ENCODE measurements at regions not wholly inside any gene's neighbourhood (a gene's known extent, or its start where the extent isn't known, plus 50 kb on each side); places are given as distances from the start of the nearest gene placed in this dataset.

- DNase-seq (ENCODE audit: low read depth in 1 of 2, low spot score in 2 of 2) = no peak
- Histone ChIP-seq H4K8ac (ENCODE audit: extremely low read depth, insufficient read depth, low read length) (no peak overlapping the region), H3K36me3 (ENCODE audit: control insufficient read depth in 2 of 4, insufficient read depth in 4 of 4, low read length in 3 of 4) (no peaks in the 10 kb centered on the region), H3K4me3 (ENCODE audit: extremely low read depth in 1 of 4, insufficient read depth in 2 of 4, low read depth in 3 of 4, low read length in 4 of 4) (no peak overlapping the region), H2AK5ac (ENCODE audit: low read depth, low read length) (no peak overlapping the region), H4K91ac (replicated peaks; ENCODE audit: insufficient read length, low read length) (no peak overlapping the region), H3K4me2 (ENCODE audit: insufficient read depth in 1 of 2, low read depth in 2 of 2, low read length in 2 of 2) (no peak overlapping the region), H2BK15ac (ENCODE audit: low read length) (no peak overlapping the region), H3K79me2 (ENCODE audit: control insufficient read depth in 1 of 2, insufficient read depth in 2 of 2, low read length in 2 of 2) (no peaks in the 10 kb centered on the region), H3K14ac (ENCODE audit: insufficient read length) (no peak overlapping the region), H2BK5ac (ENCODE audit: low read depth, low read length) (no peak overlapping the region), H2AFZ (ENCODE audit: low read length) (no peak overlapping the region), H3K27me3 (replicated peaks in 1 of 4; ENCODE audit: control insufficient read depth in 3 of 4, extremely low read depth in 1 of 4, insufficient read depth in 3 of 4, low read length in 3 of 4) (no peaks in the 10 kb centered on the region), H3K27ac (ENCODE audit: low read depth, low read length) (no peak overlapping the region), H4K20me1 (replicated peaks in 1 of 2; ENCODE audit: control insufficient read depth in 1 of 2, insufficient read depth in 2 of 2, low read length in 2 of 2) (no peaks in the 10 kb centered on the region), H4K5ac (ENCODE audit: insufficient read length, low read depth, low read length) (no peak overlapping the region), H3K23ac (ENCODE audit: insufficient read length) (no peak overlapping the region), H3K9ac (replicated peaks in 1 of 4; ENCODE audit: extremely low read depth in 1 of 4, low read depth in 3 of 4, low read length in 3 of 4) (no peak overlapping the region), H2BK20ac (ENCODE audit: low read length) (no peak overlapping the region), H2BK120ac (replicated peaks; ENCODE audit: low read depth, low read length) (no peak overlapping the region), H3K79me1 (ENCODE audit: low read depth, low read length) (no peaks in the 10 kb centered on the region), H3K23me2 (ENCODE audit: low read depth, low read length) (no peaks in the 10 kb centered on the region), H3K4ac (replicated peaks; ENCODE audit: insufficient read length, low read depth, low read length) (no peak overlapping the region), H3K18ac (ENCODE audit: extremely low read depth, low read length) (no peak overlapping the region), H3K56ac (replicated peaks; ENCODE audit: insufficient read length, low read depth, low read length) (no peak overlapping the region), H3K9me3 (ENCODE audit: insufficient read depth in 2 of 2, low read depth in 1 of 2, low read length in 1 of 2) (no peaks in the 10 kb centered on the region), H2BK12ac (ENCODE audit: low read depth, low read length) (no peak overlapping the region), H3K4me1 (replicated peaks in 1 of 4; ENCODE audit: control insufficient read depth in 3 of 4, insufficient read depth in 4 of 4, low read length in 3 of 4) (no peaks in the 10 kb centered on the region)
- POLR2A ChIA-PET (ENCODE audit: partially characterized antibody) = no interaction called here
- WGBS, 2 experiments (ENCODE audit: extremely low coverage in 1 of 2, insufficient coverage in 1 of 2, insufficient read length in 1 of 2, insufficient replicate concordance in 2 of 2, low coverage in 1 of 2, low lambda C conversion rate in 2 of 2, missing lambda C conversion rate in 1 of 2) = 97% methylated on average over 2 of the region's 2 CpGs; no CpG with 5 or more reads in 1 of the 2 experiments
- FAIRE-seq = no peak
- CTCF ChIA-PET (ENCODE audit: partially characterized antibody) = no interaction called here
- TF ChIP-seq POLR2A (IDR thresholded peaks at IDR 0.05; ENCODE audit: control extremely low read depth in 1 of 2, low read depth in 2 of 2, low read length in 2 of 2) (no peak), GTF2F1 (IDR thresholded peaks at IDR 0.05; ENCODE audit: borderline replicate concordance, low read depth, low read length) (no peak), KDM5A (IDR thresholded peaks at IDR 0.05; ENCODE audit: low read length) (no peak), SIRT6 (IDR thresholded peaks at IDR 0.05; ENCODE audit: low read length) (no peak), TEAD4 (IDR thresholded peaks at IDR 0.05; ENCODE audit: low read depth, low read length) (no peak), RXRA (IDR thresholded peaks at IDR 0.05; ENCODE audit: insufficient read depth, low read depth, low read length) (no peak), POU5F1 (IDR thresholded peaks at IDR 0.05; ENCODE audit: low read depth, low read length) (no peak), SIN3A (conservative IDR thresholded peaks at IDR 0.05 in 1 of 2, IDR thresholded peaks at IDR 0.05 in 1 of 2; ENCODE audit: low read depth in 1 of 2, low read length in 2 of 2) (no peak), PHF8 (conservative IDR thresholded peaks at IDR 0.05; ENCODE audit: low read depth, low read length) (no peak), ASH2L (IDR thresholded peaks at IDR 0.05; ENCODE audit: low read length) (no peak), NANOG (IDR thresholded peaks at IDR 0.05; ENCODE audit: insufficient read depth, low read depth, low read length, poor library complexity, severe bottlenecking) (no peak), CHD1 (IDR thresholded peaks at IDR 0.05; ENCODE audit: low read depth, low read length) (no peak), E2F6 (IDR thresholded peaks at IDR 0.05) (no peak), BCL11A (IDR thresholded peaks at IDR 0.05; ENCODE audit: low read depth in 2 of 2, low read length in 2 of 2) (no peak), SUZ12 (IDR thresholded peaks at IDR 0.05; ENCODE audit: low read length) (no peak), YY1 (IDR thresholded peaks at IDR 0.05; ENCODE audit: low read depth, low read length) (no peak)
Observed at GRCh38 chr5:8396756-8397155, 527.8 kb downstream of the MTRR start.

Data from H1 (cell line).